Activated T-helper 2 cell treated with anti-CD3 and anti-CD28 coated beads, Interferon-gamma antibody, Interleukin-2, Interleukin-4, amounts not matched to agents 10 μg/mL and 5 μg/mL and 100 μg/mL, durations not matched to agents 14 hours and 24 hours and 36 hours (primary cell): ENCODE measurements at regions not wholly inside any gene's neighbourhood (a gene's known extent, or its start where the extent isn't known, plus 50 kb on each side); places are given as distances from the start of the nearest gene placed in this dataset.

Source experiments
- DNase-seq: peaks from one replicate; pipeline ENCODE4 v3.0.0; 2021; ENCODE audit warnings: low spot score
- H3K27ac Mint-ChIP-seq: one replicate; pipeline ENCODE4 v1.8.0; 2021; ENCODE audit warnings: mixed read lengths
- H3K27me3 Mint-ChIP-seq: one replicate; pipeline ENCODE4 v1.8.0; 2021; ENCODE audit warnings: low read depth, mixed read lengths
- H3K36me3 Mint-ChIP-seq: one replicate; pipeline ENCODE4 v1.8.0; 2021; ENCODE audit warnings: low read depth, mixed read lengths
- H3K4me1 Mint-ChIP-seq: one replicate; pipeline ENCODE4 v1.8.0; 2021; ENCODE audit warnings: low read depth, mixed read lengths
- H3K4me3 Mint-ChIP-seq: one replicate; pipeline ENCODE4 v1.8.0; 2021; ENCODE audit warnings: low read depth, mild to moderate bottlenecking, moderate library complexity, mixed read lengths
- H3K9me3 Mint-ChIP-seq: one replicate; pipeline ENCODE4 v1.8.0; 2021; ENCODE audit warnings: mixed read lengths
- intact Hi-C: fragments of 100-400 bp; cut with micrococcal nuclease; formaldehyde crosslinking; loops from one replicate; pipeline ENCODE4 v1.15.1; 2023

DNA sequence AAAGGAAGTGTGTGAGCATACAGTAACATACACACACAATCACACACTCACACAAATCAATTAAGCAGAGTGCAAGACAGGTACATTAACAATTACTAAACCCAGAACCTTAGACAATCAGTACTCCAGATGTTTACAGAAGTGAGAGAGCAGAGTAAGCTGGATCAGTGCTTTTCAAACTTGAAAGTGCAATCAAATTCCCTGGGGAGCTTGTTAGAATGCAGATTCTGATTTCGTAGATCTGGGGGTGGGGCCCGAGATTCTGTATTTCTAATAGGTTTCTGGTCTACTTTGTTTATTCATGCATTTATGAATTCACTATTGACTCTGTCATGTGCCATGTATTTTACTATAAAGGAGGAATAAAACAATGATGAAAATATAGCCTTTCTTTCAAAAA is 179.6 kb upstream of the PHYHIPL start:
- Mint-ChIP-seq H3K36me3 (no peaks in the 10 kb centered on the region), H3K4me1 (no peaks in the 10 kb centered on the region), H3K27ac (no peak overlapping the region), H3K27me3 (no peaks in the 10 kb centered on the region), H3K9me3 (no peaks in the 10 kb centered on the region), H3K4me3 (no peak overlapping the region)
- intact Hi-C loops, result no loop called here
- no peak for DNase-seq

DNA sequence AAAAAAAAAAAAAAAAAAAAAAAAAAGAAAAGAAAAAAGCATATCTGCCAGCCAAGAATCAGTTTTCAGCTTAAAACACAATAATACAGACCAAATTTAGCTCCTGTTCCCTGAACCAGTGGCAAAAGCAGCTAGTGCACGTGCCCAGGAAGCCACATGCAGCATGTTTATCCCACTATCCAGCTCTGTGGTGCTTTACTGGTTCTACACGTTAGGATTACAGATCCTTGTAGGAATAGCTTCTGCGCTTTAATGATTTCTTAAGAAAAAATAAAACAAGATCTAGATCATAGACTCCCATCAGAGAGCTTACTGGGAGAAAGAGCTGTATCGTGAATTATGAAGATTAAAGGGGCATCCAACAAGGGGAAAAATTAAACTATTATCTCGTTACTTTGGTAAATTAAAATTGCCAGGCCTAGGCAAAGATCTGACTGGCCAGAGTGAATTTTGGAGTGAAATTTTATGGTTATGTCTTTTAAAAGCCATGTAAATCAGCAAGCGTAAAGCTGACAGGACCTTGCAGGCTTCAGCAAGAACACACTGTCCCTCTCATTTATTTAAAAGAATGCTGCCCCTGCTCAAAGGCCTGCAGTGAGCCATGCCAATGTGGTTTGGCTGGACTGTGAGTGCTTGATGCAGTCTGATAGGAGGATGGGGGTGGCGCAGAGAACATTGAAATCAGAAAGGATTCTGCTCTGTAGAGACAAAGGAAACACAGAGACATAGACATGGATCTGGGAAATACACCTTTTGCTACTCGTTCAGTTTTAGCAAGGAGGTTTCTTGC is 177.3 kb upstream of the PHYHIPL start:
- Mint-ChIP-seq H3K36me3 (no peaks in the 10 kb centered on the region), H3K9me3 (no peaks in the 10 kb centered on the region), H3K27ac (no peak overlapping the region), H3K4me3 (no peak overlapping the region), H3K27me3 (no peaks in the 10 kb centered on the region), H3K4me1 (no peaks in the 10 kb centered on the region)
- no peak for DNase-seq
- intact Hi-C loops, result no loop called here

DNA sequence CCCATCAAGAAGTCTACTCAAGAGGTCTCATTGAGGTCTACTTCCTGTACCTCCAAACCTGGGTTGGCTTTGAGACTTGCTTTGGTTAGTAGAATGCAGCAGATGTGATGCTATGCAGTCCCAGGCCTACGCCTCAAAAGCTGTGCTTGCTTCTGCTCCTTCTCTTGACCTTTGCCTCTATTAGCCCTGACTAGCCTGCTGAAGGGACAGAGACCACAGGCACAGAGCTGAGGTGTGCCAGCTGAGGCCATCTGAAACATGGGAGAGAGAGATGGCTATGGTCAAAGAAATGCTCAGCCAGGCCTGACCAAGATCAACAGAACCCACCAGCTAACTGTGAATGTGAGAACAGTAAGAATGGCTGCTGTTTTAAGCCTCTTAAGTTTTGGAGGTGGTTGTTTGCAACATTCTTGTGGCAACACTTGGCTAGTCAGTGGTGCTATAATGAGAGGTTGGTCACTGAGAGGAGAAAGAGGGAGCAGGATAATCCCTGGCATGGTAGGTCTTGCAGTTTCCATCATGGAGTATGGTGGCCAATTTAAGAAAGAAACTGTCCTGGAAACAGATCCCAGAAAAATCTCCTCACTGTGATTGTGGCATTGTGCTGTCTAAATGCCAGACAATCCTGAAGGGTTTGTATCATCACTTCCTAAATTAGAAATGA is 176.1 kb upstream of the PHYHIPL start:
- no peak for DNase-seq
- intact Hi-C loops, result no loop called here
- Mint-ChIP-seq H3K9me3 (no peaks in the 10 kb centered on the region), H3K4me3 (no peak overlapping the region), H3K27me3 (no peaks in the 10 kb centered on the region), H3K4me1 (no peaks in the 10 kb centered on the region), H3K27ac (no peak overlapping the region), H3K36me3 (no peaks in the 10 kb centered on the region)

DNA sequence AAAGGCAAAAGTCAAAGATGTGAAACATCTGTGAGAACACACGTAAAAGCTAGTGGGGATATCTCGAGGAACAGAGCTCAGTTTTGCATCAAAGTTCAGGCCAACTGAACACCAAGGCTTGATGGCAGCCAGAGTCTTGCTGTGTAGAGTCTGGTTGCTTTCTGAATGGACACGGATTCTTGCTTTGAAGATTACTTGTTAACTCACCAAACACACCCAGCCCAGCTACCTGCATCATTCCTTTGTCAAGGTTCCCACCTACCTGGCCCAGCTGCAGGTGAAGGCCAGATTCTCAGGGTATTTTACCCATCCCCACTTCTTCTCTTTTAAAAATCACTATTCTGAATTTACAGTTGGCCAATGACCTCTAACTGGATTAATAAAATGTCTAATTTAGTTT is 174.4 kb upstream of the PHYHIPL start:
- no peak overlapping the region for H3K27ac Mint-ChIP-seq
- intact Hi-C loops, result no loop called here

DNA sequence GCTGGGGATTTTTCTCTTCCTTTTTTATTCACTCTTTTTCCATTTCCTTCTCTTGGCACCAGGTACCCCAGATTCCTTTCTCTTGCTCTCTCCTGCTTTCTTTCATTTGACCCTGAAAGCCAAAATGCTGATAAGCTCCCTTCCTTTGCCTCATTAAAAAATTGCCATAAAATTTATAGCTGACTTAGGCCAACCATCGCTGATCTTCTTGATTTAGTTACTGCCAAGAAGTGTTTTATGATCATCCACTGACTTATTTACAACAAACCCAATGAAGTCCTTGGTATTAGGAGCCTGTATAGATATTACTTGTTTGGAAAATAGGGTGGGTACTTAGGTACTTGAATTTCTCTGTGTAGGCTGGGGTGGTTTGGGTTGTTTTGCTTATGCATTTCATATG is 173.2 kb upstream of the PHYHIPL start:
- Mint-ChIP-seq H3K4me1 (no peaks in the 10 kb centered on the region), H3K36me3 (no peaks in the 10 kb centered on the region), H3K4me3 (no peak overlapping the region), H3K27me3 (no peaks in the 10 kb centered on the region), H3K9me3 (no peaks in the 10 kb centered on the region), H3K27ac (no peak overlapping the region)
- no peak for DNase-seq
- intact Hi-C loops, result no loop called here

More for the DNA sequence above, 174.4 kb upstream of the PHYHIPL start:
- DNase-seq, result no peak
- Mint-ChIP-seq H3K9me3 (no peaks in the 10 kb centered on the region), H3K27me3 (no peaks in the 10 kb centered on the region), H3K4me1 (no peaks in the 10 kb centered on the region), H3K36me3 (no peaks in the 10 kb centered on the region), H3K4me3 (no peak overlapping the region)

DNA sequence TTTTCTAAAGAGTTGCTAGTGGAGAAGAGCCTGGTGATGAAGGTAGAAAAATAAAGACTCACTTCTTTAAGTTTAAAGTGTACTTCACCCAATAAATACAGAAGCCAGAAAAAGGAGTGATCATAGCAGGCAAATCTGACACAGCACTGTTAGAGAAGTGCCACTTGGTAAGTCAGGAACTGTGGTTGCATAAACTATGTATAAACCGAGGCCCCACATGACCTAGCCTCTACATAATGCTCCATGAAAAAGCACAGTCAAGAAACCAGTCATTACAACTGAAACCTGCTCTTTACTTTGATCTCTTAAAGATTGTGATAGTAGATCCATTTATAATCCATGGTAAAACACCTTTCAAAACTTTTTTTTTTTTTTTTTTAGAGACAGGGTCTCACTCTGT is 172.1 kb upstream of the PHYHIPL start:
- H3K9me3 Mint-ChIP-seq, result no peaks in the 10 kb centered on the region
- intact Hi-C loops, result no loop called here

DNA sequence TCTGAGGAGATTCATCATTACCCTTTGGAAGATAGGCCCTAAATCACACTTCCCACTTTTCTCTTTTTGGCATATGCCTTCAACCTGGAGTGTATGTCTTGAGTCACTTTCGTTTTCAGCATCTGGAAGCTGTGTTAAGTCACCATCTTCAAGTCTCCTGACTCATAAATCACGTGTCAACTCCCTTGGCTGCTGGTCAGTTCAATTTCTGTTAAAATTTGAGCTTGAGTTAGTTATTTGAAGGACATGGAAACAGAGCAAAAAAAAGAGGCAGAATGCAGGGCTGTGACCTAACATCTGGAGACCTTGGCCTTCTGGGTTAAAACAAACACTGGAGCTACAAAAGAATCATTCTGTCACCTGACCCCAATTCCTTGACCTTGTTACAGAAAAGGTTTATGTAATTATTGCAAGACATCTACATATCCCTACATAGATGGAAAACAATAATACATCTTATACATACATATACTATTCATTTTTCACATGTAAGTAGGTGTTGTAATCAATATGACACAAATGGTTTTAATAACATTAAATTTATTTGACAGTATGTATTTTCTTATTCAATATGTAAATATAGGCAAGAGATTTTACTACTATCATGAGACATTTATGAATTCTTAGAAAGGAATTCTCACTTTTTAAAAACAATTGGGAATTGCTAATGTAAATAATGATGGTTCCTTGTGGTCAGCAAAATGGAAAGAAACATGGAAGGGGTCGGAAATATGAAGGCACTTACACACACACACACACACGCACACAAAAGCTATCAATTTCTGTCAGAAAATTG is 169.7 kb upstream of the PHYHIPL start:
- H3K36me3 Mint-ChIP-seq, result no peaks in the 10 kb centered on the region
- no peak for DNase-seq
- no peaks in the 10 kb centered on the region for H3K27me3 Mint-ChIP-seq
- H3K9me3 Mint-ChIP-seq, result no peaks in the 10 kb centered on the region
- no peaks in the 10 kb centered on the region for H3K4me1 Mint-ChIP-seq
- no peak overlapping the region for H3K4me3 Mint-ChIP-seq
- intact Hi-C loops, result no loop called here
- H3K27ac Mint-ChIP-seq, result no peak overlapping the region

More for the DNA sequence above, 172.1 kb upstream of the PHYHIPL start:
- no peaks in the 10 kb centered on the region for H3K36me3 Mint-ChIP-seq
- H3K27ac Mint-ChIP-seq, result no peak overlapping the region
- no peak overlapping the region for H3K4me3 Mint-ChIP-seq
- no peak for DNase-seq
- H3K27me3 Mint-ChIP-seq, result no peaks in the 10 kb centered on the region
- no peaks in the 10 kb centered on the region for H3K4me1 Mint-ChIP-seq

DNA sequence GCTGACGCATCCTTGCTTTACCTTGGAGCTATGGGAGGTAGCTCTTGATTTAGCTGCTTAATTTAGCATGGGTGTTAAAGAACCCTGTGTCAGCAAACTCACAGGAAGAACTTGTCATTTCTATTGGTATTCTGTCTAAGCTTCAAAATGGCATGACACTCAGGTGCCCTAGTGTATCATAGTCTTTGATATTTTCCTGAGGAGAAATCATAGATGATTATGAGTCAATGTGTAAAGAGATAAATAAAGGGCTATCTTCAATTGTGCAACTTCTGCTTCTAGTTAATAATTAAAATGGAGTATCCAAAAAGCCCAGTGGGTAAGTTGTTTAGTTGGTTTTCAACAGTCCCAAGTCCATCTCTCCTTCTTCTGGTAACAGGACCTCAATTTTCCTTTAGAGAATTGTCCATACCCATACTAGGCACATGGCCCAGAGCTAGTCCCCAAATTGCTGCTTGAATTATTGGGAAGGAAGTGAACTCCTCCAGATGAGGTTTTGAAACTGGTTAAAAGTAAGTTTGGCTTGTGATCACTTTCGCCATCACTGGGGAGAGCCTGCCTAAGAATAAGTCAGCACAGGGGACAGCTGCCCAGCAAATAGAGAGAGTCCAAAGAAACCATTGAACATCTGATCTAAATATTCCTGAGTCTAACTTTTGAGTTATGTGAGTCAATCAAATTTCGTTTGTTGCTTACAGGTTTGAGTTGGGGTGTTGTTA is 169.0 kb upstream of the PHYHIPL start:
- no peak for DNase-seq
- intact Hi-C loops, result no loop called here
- H3K4me1 Mint-ChIP-seq, result no peaks in the 10 kb centered on the region
- H3K27me3 Mint-ChIP-seq, result no peaks in the 10 kb centered on the region
- H3K9me3 Mint-ChIP-seq, result no peaks in the 10 kb centered on the region
- H3K36me3 Mint-ChIP-seq, result no peaks in the 10 kb centered on the region
- no peak overlapping the region for H3K27ac Mint-ChIP-seq
- no peak overlapping the region for H3K4me3 Mint-ChIP-seq

DNA sequence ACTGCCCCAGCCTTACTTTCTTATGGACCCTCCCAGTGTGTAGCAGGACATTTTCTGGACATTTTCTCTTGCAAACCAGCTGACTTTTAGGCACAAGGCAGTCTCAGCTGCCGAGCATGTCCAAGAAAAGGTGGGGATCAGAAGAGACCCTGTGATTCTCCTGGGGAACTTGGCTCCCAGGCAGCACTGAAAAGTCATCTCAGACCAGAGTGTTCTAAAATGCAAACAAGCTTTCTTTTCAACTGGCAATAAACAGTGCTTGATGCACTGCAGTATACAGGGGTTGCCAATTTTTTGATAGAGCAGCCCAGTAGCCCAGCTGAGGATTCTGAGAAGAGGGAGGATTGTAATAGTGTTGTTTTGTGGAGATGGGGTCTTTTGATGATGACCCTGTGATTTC is 168.0 kb upstream of the PHYHIPL start:
- H3K9me3 Mint-ChIP-seq, result no peaks in the 10 kb centered on the region
- no peak overlapping the region for H3K4me3 Mint-ChIP-seq
- H3K36me3 Mint-ChIP-seq, result no peaks in the 10 kb centered on the region
- no peak for DNase-seq
- intact Hi-C loops, result no loop called here
- no peaks in the 10 kb centered on the region for H3K4me1 Mint-ChIP-seq
- no peaks in the 10 kb centered on the region for H3K27me3 Mint-ChIP-seq
- H3K27ac Mint-ChIP-seq, result no peak overlapping the region

DNA sequence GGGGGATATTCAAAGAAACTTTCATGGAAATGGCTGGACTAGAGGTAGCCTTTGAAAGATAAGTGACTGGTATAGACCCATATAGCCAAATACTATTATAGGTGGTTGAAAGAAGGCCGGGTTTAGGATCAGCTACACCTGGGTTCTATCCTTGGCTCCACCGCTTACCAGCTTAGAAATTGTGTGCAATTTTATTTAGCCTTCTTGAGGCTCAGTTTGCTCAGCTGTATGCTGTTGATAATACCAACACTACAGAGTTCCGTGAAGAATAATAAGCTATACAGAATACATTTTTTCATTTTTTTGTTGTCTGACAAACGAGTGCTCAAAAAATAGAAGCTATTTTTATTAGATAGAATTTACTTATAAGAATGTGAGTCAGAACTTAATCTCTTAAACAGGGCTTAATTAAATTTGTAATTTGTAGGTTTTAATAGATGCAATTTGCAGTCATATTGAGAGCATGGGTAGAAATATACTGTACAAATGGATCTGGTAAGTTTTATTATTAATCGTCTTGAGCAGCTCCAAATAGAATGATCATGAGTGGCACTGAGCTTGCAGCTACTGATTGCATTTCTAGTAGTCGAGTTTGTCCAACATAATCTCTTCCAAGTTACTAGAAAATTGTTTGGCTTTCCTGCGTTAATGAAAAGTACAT is 164.3 kb upstream of the PHYHIPL start:
- intact Hi-C loops, result no loop called here
- H3K27ac Mint-ChIP-seq, result no peak overlapping the region
- H3K27me3 Mint-ChIP-seq, result no peaks in the 10 kb centered on the region
- H3K9me3 Mint-ChIP-seq, result no peaks in the 10 kb centered on the region
- no peaks in the 10 kb centered on the region for H3K36me3 Mint-ChIP-seq
- no peaks in the 10 kb centered on the region for H3K4me1 Mint-ChIP-seq
- H3K4me3 Mint-ChIP-seq, result no peak overlapping the region
- no peak for DNase-seq

DNA sequence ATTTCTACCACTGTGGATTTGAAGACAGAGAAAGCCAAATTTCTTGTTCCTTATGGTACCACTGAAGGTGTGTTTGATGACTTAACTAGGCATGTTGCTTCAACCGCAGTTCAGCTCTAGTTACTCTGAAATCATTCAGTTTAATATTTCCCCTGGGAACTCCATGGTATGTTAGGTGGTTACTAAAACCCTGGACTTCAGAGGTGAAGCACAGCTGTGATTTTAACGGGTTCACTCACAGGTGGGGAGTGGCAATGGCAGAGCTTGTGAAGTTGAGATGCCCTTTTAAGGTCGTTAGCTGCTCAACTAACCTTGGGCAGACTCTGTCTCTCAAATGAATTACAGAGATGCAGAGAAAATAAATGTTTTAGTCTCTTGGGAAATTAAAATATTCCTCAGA is 163.6 kb upstream of the PHYHIPL start:
- H3K9me3 Mint-ChIP-seq, result no peaks in the 10 kb centered on the region
- no peak overlapping the region for H3K27ac Mint-ChIP-seq
- H3K4me1 Mint-ChIP-seq, result no peaks in the 10 kb centered on the region
- H3K4me3 Mint-ChIP-seq, result no peak overlapping the region
- intact Hi-C loops, result no loop called here
- DNase-seq, result no peak
- H3K36me3 Mint-ChIP-seq, result no peaks in the 10 kb centered on the region
- H3K27me3 Mint-ChIP-seq, result no peaks in the 10 kb centered on the region

DNA sequence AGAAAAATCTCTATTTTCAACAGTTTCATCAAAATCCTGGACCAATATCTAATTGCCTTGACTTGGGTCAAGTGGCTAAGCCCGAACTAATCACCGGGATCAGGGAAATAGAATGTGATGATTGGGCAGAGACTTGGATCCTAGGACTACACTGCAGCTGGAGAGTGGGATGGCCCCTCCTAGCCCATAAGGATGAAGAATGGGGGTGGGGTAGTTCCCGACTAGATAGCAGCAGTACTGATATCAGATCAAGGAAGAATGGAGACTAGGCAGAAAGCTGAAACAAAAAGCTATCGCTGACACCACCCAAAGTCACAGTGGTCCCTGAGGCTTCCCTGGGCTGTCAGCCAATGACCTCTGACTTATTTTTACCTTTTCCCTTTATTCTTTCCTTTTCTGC is 160.4 kb upstream of the PHYHIPL start:
- H3K9me3 Mint-ChIP-seq, result no peaks in the 10 kb centered on the region
- no peak for DNase-seq
- intact Hi-C loops, result no loop called here
- no peaks in the 10 kb centered on the region for H3K27me3 Mint-ChIP-seq
- no peak overlapping the region for H3K4me3 Mint-ChIP-seq
- no peaks in the 10 kb centered on the region for H3K4me1 Mint-ChIP-seq
- no peaks in the 10 kb centered on the region for H3K36me3 Mint-ChIP-seq
- no peak overlapping the region for H3K27ac Mint-ChIP-seq
